ENCODE measurements at regions not wholly inside any gene's neighbourhood (a gene's known extent, or its start where the extent isn't known, plus 50 kb on each side); places are given as distances from the start of the nearest gene placed in this dataset.

GRCh38 chr15:61282661-61283060 lies 53.6 kb upstream of the RORA start:
- ChIA-PET POLR2A (no interaction called here), CTCF (no interaction called here)
- no peaks in the 10 kb centered on the region for H3K4me1 Mint-ChIP-seq
- peaks cover 12% of the 10 kb centered on the region for H3K9me3 Mint-ChIP-seq
- H3K27ac Mint-ChIP-seq: no peak overlapping the region
- no peaks in the 10 kb centered on the region for H3K36me3 Mint-ChIP-seq
- no peaks in the 10 kb centered on the region for H3K27me3 Mint-ChIP-seq (ENCODE audit: low read depth)
- no peak for TF ChIP-seq SMAD4 (CRISPR knock-in tag; IDR thresholded peaks at IDR 0.05)
- no peak for TF ChIP-seq CTCF (IDR thresholded peaks at IDR 0.05)
- no peak for TF ChIP-seq OVOL2 (CRISPR knock-in tag; IDR thresholded peaks at IDR 0.05; ENCODE audit: borderline replicate concordance)
- TF ChIP-seq ZNF671 (CRISPR knock-in tag; IDR thresholded peaks at IDR 0.05): no peak
- no peak for TF ChIP-seq CREM (CRISPR knock-in tag; IDR thresholded peaks at IDR 0.05)
- TF ChIP-seq NFATC4 (CRISPR knock-in tag; IDR thresholded peaks at IDR 0.05): no peak
- TF ChIP-seq, protein P1, sequence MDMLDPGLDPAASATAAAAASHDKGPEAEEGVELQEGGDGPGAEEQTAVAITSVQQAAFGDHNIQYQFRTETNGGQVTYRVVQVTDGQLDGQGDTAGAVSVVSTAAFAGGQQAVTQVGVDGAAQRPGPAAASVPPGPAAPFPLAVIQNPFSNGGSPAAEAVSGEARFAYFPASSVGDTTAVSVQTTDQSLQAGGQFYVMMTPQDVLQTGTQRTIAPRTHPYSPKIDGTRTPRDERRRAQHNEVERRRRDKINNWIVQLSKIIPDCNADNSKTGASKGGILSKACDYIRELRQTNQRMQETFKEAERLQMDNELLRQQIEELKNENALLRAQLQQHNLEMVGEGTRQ (CRISPR knock-in tag; IDR thresholded peaks at IDR 0.05): no peak
- TF ChIP-seq, protein P2, sequence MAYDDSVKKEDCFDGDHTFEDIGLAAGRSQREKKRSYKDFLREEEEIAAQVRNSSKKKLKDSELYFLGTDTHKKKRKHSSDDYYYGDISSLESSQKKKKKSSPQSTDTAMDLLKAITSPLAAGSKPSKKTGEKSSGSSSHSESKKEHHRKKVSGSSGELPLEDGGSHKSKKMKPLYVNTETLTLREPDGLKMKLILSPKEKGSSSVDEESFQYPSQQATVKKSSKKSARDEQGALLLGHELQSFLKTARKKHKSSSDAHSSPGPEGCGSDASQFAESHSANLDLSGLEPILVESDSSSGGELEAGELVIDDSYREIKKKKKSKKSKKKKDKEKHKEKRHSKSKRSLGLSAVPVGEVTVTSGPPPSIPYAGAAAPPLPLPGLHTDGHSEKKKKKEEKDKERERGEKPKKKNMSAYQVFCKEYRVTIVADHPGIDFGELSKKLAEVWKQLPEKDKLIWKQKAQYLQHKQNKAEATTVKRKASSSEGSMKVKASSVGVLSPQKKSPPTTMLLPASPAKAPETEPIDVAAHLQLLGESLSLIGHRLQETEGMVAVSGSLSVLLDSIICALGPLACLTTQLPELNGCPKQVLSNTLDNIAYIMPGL (CRISPR knock-in tag; IDR thresholded peaks at IDR 0.05): no peak
- no peak for TF ChIP-seq HMGA2 (CRISPR knock-in tag; IDR thresholded peaks at IDR 0.05)
- no peak for TF ChIP-seq ZNF423 (CRISPR knock-in tag; IDR thresholded peaks at IDR 0.05)
- TF ChIP-seq ATF6 (CRISPR knock-in tag; IDR thresholded peaks at IDR 0.05): no peak
- TF ChIP-seq GABPB1 (CRISPR knock-in tag; IDR thresholded peaks at IDR 0.05): no peak
- TF ChIP-seq MYBL2 (CRISPR knock-in tag; IDR thresholded peaks at IDR 0.05): no peak
- no peak for TF ChIP-seq ZNF425 (CRISPR knock-in tag; conservative IDR thresholded peaks at IDR 0.05)
- no peak for TF ChIP-seq ZNF121 (CRISPR knock-in tag; IDR thresholded peaks at IDR 0.05)
- DNase-seq (ENCODE audit: low spot score) (no peak), ATAC-seq (no peak)
- no peak overlapping the region for H3K4me3 Mint-ChIP-seq

GRCh38 chr15:61281328-61281727 lies 52.2 kb upstream of the RORA start:
- no peak overlapping the region for H3K4me3 Mint-ChIP-seq
- TF ChIP-seq FOXP1 (CRISPR knock-in tag; IDR thresholded peaks at IDR 0.05; ENCODE audit: borderline replicate concordance): no peak
- TF ChIP-seq GRHL2 (CRISPR knock-in tag; IDR thresholded peaks at IDR 0.05; ENCODE audit: insufficient replicate concordance, severe bottlenecking): no peak
- TF ChIP-seq ATF3 (CRISPR knock-in tag; conservative IDR thresholded peaks at IDR 0.05): no peak
- TF ChIP-seq CBFB (CRISPR knock-in tag; IDR thresholded peaks at IDR 0.05; ENCODE audit: low read depth): no peak
- no peak for TF ChIP-seq JUN (CRISPR knock-in tag; IDR thresholded peaks at IDR 0.05)
- TF ChIP-seq, protein P3, sequence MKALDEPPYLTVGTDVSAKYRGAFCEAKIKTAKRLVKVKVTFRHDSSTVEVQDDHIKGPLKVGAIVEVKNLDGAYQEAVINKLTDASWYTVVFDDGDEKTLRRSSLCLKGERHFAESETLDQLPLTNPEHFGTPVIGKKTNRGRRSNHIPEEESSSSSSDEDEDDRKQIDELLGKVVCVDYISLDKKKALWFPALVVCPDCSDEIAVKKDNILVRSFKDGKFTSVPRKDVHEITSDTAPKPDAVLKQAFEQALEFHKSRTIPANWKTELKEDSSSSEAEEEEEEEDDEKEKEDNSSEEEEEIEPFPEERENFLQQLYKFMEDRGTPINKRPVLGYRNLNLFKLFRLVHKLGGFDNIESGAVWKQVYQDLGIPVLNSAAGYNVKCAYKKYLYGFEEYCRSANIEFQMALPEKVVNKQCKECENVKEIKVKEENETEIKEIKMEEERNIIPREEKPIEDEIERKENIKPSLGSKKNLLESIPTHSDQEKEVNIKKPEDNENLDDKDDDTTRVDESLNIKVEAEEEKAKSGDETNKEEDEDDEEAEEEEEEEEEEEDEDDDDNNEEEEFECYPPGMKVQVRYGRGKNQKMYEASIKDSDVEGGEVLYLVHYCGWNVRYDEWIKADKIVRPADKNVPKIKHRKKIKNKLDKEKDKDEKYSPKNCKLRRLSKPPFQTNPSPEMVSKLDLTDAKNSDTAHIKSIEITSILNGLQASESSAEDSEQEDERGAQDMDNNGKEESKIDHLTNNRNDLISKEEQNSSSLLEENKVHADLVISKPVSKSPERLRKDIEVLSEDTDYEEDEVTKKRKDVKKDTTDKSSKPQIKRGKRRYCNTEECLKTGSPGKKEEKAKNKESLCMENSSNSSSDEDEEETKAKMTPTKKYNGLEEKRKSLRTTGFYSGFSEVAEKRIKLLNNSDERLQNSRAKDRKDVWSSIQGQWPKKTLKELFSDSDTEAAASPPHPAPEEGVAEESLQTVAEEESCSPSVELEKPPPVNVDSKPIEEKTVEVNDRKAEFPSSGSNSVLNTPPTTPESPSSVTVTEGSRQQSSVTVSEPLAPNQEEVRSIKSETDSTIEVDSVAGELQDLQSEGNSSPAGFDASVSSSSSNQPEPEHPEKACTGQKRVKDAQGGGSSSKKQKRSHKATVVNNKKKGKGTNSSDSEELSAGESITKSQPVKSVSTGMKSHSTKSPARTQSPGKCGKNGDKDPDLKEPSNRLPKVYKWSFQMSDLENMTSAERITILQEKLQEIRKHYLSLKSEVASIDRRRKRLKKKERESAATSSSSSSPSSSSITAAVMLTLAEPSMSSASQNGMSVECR (CRISPR knock-in tag; IDR thresholded peaks at IDR 0.05; ENCODE audit: borderline replicate concordance): no peak
- DNase-seq (ENCODE audit: low spot score): no peak
- H3K27me3 Mint-ChIP-seq (ENCODE audit: low read depth): no peaks in the 10 kb centered on the region
- no peaks in the 10 kb centered on the region for H3K36me3 Mint-ChIP-seq
- POLR2A ChIA-PET: no interaction called here
- ATAC-seq: no peak
- no peaks in the 10 kb centered on the region for H3K4me1 Mint-ChIP-seq
- H3K27ac Mint-ChIP-seq: no peak overlapping the region
- CTCF ChIA-PET: no interaction called here
- peaks cover 8% of the 10 kb centered on the region for H3K9me3 Mint-ChIP-seq

Data from WTC11 (cell line).